Esophagus muscularis mucosa (tissue), 4 donors: ENCODE measurements at regions not wholly inside any gene's neighbourhood (a gene's known extent, or its start where the extent isn't known, plus 50 kb on each side); places are given as distances from the start of the nearest gene placed in this dataset.

Experiments
- DNase-seq: peaks from one replicate; pipeline ENCODE4 v3.0.0-alpha.2; 2017; ENCODE audit errors: extremely low spot score
- H3K27ac ChIP-seq, 4 donors: fragments of 200-600 bp; sonication (generic); replicated peaks in 1 of 4; 1 replicate in 3 of 4; 2 replicates in 1 of 4; pipeline ENCODE4 v1.5.1; 2016 to 2019; ENCODE audit warnings: mild to moderate bottlenecking in 1 of 4
- H3K27me3 ChIP-seq, 4 donors: fragments of 200-600 bp; sonication (generic); one replicate each; pipeline versions ENCODE4 v1.5.1 to v1.6.0; 2016 to 2019
- H3K36me3 ChIP-seq, 4 donors: fragments of 200-600 bp; sonication (generic); one replicate each; pipeline ENCODE4 v1.5.1; 2016 to 2019
- H3K4me1 ChIP-seq, 4 donors: fragments of 200-600 bp; sonication (generic); one replicate each; pipeline ENCODE4 v1.5.1; 2016 to 2019
- H3K4me3 ChIP-seq, 4 donors: fragments of 200-600 bp; sonication (generic); 1 replicate in 2 of 4; 2 replicates in 2 of 4; pipeline ENCODE4 v1.5.1; 2016 to 2019; ENCODE audit warnings: mild to moderate bottlenecking in 4 of 4, moderate library complexity in 1 of 4
- H3K9me3 ChIP-seq, 4 donors: fragments of 200-600 bp; sonication (generic); 1 replicate in 3 of 4; 2 replicates in 1 of 4; pipeline ENCODE4 v1.5.1; 2016 to 2019
- CTCF ChIP-seq, 3 experiments: fragments of 200-600 bp in 2 of 3; fragments of 450-650 bp in 1 of 3; sonication (generic) in 2 of 3; IDR thresholded peaks; one replicate each; pipeline ENCODE4 v1.5.1; 2017 to 2019; ENCODE audit warnings: antibody characterized with exemption in 3 of 3, mild to moderate bottlenecking in 2 of 3, moderate library complexity in 1 of 3
- EP300 ChIP-seq: sonication (generic); formaldehyde crosslinking; IDR thresholded peaks from one replicate; pipeline ENCODE4 v1.6.1; 2017; ENCODE audit warnings: antibody characterized with exemption
- POLR2A ChIP-seq: fragments of 450-650 bp; IDR thresholded peaks from one replicate; pipeline ENCODE4 v1.6.1; 2017; ENCODE audit warnings: antibody characterized with exemption, moderate library complexity, mild to moderate bottlenecking, low read depth
- POLR2AphosphoS5 ChIP-seq, 2 donors: sonication (generic); formaldehyde crosslinking; IDR thresholded peaks; one replicate each; pipeline ENCODE4 v1.6.1; 2017; ENCODE audit warnings: antibody characterized with exemption in 2 of 2
- WGBS: methylation state at CpG from one replicate; pipeline ENCODE4 v1.1.5; 2018; 5-methylcytosine and 5-hydroxymethylcytosine counted together
- intact Hi-C: fragments of 100-400 bp; cut with DNase I; formaldehyde crosslinking; loops from one replicate; pipeline ENCODE4 v1.15.1; 2023

GRCh38 chr6:43870660-43871061, 100.7 kb downstream of the VEGFA start:
- no peak for DNase-seq
- TF ChIP-seq POLR2A, result no peak
- no peak for TF ChIP-seq CTCF (IDR thresholded peaks at IDR 0.05)
- no peak for TF ChIP-seq EP300
- no peak for TF ChIP-seq POLR2AphosphoS5 (IDR thresholded peaks at IDR 0.05)
- Histone ChIP-seq H3K27ac (no peak overlapping the region), H3K4me3 (no peak overlapping the region), H3K9me3 (no peaks in the 10 kb centered on the region), H3K36me3 (no peaks in the 10 kb centered on the region), H3K4me1 (no peaks in the 10 kb centered on the region), H3K27me3 (peaks cover 0 to 9% (median 0%) of the 10 kb centered on the region in 4 donors)
- WGBS, result 63% methylated on average over 3 of the region's 3 CpGs
- intact Hi-C loops, result no loop called here

- no peaks in the 10 kb centered on the region for H3K36me3 ChIP-seq
- intact Hi-C loops, result no loop called here
- no peak overlapping the region for H3K4me3 ChIP-seq
- no peaks in the 10 kb centered on the region for H3K9me3 ChIP-seq
- WGBS, result 79% methylated on average over 7 of the region's 8 CpGs
- no peak for DNase-seq
- TF ChIP-seq POLR2A (no peak), EP300 (no peak), POLR2AphosphoS5 (IDR thresholded peaks at IDR 0.05) (no peak), CTCF (IDR thresholded peaks at IDR 0.05) (no peak)
- no peak overlapping the region for H3K27ac ChIP-seq
- no peaks in the 10 kb centered on the region for H3K4me1 ChIP-seq
- peaks cover 0 to 16% (median 0%) of the 10 kb centered on the region in 4 donors for H3K27me3 ChIP-seq
These were observed 100.0 kb downstream of the VEGFA start for GRCh38 chr6:43869792-43870659.

- no peaks in the 10 kb centered on the region for H3K36me3 ChIP-seq
- 75% methylated on average over 12 of the region's 12 CpGs for WGBS
- intact Hi-C loops, result no loop called here
- TF ChIP-seq POLR2A (no peak), EP300 (no peak), CTCF (IDR thresholded peaks at IDR 0.05) (no peak), POLR2AphosphoS5 (IDR thresholded peaks at IDR 0.05) (no peak)
- DNase-seq, result no peak
- peaks cover 0 to 24% (median 0%) of the 10 kb centered on the region in 4 donors for H3K27me3 ChIP-seq
- no peak overlapping the region for H3K27ac ChIP-seq
- no peaks in the 10 kb centered on the region for H3K9me3 ChIP-seq
- no peaks in the 10 kb centered on the region for H3K4me1 ChIP-seq
- no peak overlapping the region for H3K4me3 ChIP-seq
These were observed 99.2 kb downstream of the VEGFA start for GRCh38 chr6:43869079-43869710.

- Histone ChIP-seq H3K27ac (no peak overlapping the region), H3K4me1 (no peaks in the 10 kb centered on the region), H3K9me3 (no peaks in the 10 kb centered on the region), H3K27me3 (peaks cover 0 to 29% (median 0%) of the 10 kb centered on the region in 4 donors), H3K36me3 (no peaks in the 10 kb centered on the region), H3K4me3 (no peak overlapping the region)
- 97% methylated on average over 6 of the region's 6 CpGs for WGBS
- intact Hi-C loops, result no loop called here
- no peak for DNase-seq
- no peak for TF ChIP-seq POLR2AphosphoS5 (IDR thresholded peaks at IDR 0.05)
- TF ChIP-seq POLR2A, result no peak
- TF ChIP-seq CTCF (IDR thresholded peaks at IDR 0.05), result no peak
- TF ChIP-seq EP300, result no peak
These were observed 98.5 kb downstream of the VEGFA start for GRCh38 chr6:43868467-43868866.
